ENCODE measurements at regions not wholly inside any gene's neighbourhood (a gene's known extent, or its start where the extent isn't known, plus 50 kb on each side); places are given as distances from the start of the nearest gene placed in this dataset.
A peak's percentile ranks its signal among the peaks of the same experiment; 100 is the strongest.

DNA sequence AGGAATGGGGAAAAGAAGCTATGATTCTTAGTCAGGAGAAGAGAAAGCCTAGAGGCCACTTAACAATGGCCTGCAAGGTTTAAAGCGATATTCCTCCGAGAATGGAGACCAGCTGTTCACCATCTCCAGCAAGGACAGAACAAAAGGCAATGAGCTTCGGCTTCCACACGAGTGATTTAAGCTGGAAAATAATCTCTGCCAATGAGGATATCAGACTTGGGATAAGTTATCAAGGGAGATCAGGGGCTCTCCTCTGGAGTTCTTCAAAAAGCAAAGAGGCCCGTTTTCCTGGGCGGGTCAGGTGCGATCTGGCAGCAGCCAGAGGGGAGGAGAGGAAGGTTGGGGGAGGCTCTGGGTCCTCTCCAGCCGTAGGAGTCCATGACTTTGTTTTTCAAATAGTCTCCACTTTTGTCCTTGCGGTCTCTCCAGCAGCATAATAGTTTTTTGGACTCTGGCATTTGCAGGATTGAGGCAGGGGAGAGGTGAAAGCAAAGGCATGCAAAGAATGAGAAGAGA lies 211.3 kb downstream of the SKIDA1 start:
- Mint-ChIP-seq H3K4me1 (ENCODE audit: low read depth) (peaks cover 46% of the 10 kb centered on the region), H3K36me3 (ENCODE audit: low read depth) (no peaks in the 10 kb centered on the region), H3K27me3 (ENCODE audit: insufficient read depth) (peaks cover 4% of the 10 kb centered on the region), H3K9me3 (no peaks in the 10 kb centered on the region), H3K27ac (peak overlapping the region; percentile 83), H3K4me3 (peak overlapping the region; percentile 13)
- no peak for DNase-seq
- TF ChIP-seq, protein P1, sequence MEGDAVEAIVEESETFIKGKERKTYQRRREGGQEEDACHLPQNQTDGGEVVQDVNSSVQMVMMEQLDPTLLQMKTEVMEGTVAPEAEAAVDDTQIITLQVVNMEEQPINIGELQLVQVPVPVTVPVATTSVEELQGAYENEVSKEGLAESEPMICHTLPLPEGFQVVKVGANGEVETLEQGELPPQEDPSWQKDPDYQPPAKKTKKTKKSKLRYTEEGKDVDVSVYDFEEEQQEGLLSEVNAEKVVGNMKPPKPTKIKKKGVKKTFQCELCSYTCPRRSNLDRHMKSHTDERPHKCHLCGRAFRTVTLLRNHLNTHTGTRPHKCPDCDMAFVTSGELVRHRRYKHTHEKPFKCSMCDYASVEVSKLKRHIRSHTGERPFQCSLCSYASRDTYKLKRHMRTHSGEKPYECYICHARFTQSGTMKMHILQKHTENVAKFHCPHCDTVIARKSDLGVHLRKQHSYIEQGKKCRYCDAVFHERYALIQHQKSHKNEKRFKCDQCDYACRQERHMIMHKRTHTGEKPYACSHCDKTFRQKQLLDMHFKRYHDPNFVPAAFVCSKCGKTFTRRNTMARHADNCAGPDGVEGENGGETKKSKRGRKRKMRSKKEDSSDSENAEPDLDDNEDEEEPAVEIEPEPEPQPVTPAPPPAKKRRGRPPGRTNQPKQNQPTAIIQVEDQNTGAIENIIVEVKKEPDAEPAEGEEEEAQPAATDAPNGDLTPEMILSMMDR (IDR thresholded peaks at IDR 0.05), result no peak

GRCh38 chr10:21313691-21314090 lies 211.8 kb downstream of the SKIDA1 start:
- no peaks in the 10 kb centered on the region for H3K36me3 Mint-ChIP-seq (ENCODE audit: low read depth)
- peaks cover 41% of the 10 kb centered on the region for H3K4me1 Mint-ChIP-seq (ENCODE audit: low read depth)
- no peak overlapping the region for H3K4me3 Mint-ChIP-seq
- TF ChIP-seq, protein P1 (IDR thresholded peaks at IDR 0.05), result no peak
- no peak for DNase-seq
- H3K27ac Mint-ChIP-seq, result no peak overlapping the region
- no peaks in the 10 kb centered on the region for H3K9me3 Mint-ChIP-seq
- H3K27me3 Mint-ChIP-seq (ENCODE audit: insufficient read depth), result peaks cover 2% of the 10 kb centered on the region

DNA sequence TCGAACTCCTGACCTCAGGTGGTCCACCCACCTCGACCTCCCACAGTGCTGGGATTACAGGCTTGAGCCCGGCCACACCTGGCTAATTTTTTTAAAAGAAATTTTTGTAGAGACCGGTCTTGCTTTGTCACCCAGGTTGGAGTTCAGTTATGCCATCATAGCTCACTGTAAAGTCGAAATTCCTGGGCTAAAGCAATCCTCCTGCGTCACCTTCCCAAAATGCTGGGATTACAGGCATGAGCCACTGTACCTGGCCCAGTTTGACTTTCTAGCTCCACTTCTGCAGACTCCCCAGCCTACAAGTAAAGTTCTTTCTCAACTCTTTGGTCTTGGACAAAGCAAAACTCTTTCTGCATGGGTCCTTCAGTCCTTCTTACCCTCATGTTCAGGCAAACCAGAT lies 214.1 kb downstream of the SKIDA1 start:
- Mint-ChIP-seq H3K9me3 (no peaks in the 10 kb centered on the region), H3K27ac (no peak overlapping the region), H3K4me1 (ENCODE audit: low read depth) (peaks cover 27% of the 10 kb centered on the region), H3K4me3 (no peak overlapping the region), H3K36me3 (ENCODE audit: low read depth) (no peaks in the 10 kb centered on the region), H3K27me3 (ENCODE audit: insufficient read depth) (peaks cover 2% of the 10 kb centered on the region)
- no peak for DNase-seq
- TF ChIP-seq, protein P1 (IDR thresholded peaks at IDR 0.05), result no peak

- Mint-ChIP-seq H3K27ac (no peak overlapping the region), H3K27me3 (ENCODE audit: insufficient read depth) (peaks cover 2% of the 10 kb centered on the region), H3K4me3 (no peak overlapping the region), H3K36me3 (ENCODE audit: low read depth) (no peaks in the 10 kb centered on the region), H3K9me3 (no peaks in the 10 kb centered on the region), H3K4me1 (ENCODE audit: low read depth) (peaks cover 8% of the 10 kb centered on the region)
- TF ChIP-seq, protein P1 (IDR thresholded peaks at IDR 0.05), result 0 out of 2 replicates have a peak, but pooled peaks have one; percentile 11
- no peak for DNase-seq
Measured at GRCh38 chr10:21309427-21309826, 216.1 kb downstream of the SKIDA1 start.

GRCh38 chr10:21308946-21309345 lies 216.5 kb downstream of the SKIDA1 start:
- Mint-ChIP-seq H3K4me1 (ENCODE audit: low read depth) (peaks cover 8% of the 10 kb centered on the region), H3K27me3 (ENCODE audit: insufficient read depth) (peaks cover 2% of the 10 kb centered on the region), H3K27ac (no peak overlapping the region), H3K36me3 (ENCODE audit: low read depth) (no peaks in the 10 kb centered on the region), H3K9me3 (no peaks in the 10 kb centered on the region), H3K4me3 (no peak overlapping the region)
- DNase-seq, result no peak
- TF ChIP-seq, protein P1 (IDR thresholded peaks at IDR 0.05), result no peak

DNA sequence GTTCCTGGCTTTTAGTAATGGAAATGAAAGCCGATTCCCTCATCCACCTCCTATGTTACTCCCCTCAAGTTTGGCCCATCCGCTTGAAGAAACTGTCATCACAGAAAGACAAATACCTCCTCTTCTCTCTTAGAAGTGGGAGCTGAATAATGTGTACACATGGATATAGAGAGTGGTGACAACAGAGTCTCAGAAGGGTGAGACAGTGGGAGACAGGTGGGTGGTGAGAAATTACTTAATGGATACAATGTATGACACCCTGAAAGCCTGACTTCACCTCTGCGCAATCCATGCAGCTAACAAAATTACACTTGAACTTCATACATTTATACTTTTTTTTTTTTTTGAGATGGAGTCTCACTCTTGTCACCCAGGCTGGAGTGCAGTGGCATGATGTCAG lies 217.5 kb downstream of the SKIDA1 start:
- Mint-ChIP-seq H3K9me3 (no peaks in the 10 kb centered on the region), H3K27me3 (ENCODE audit: insufficient read depth) (peaks cover 2% of the 10 kb centered on the region), H3K4me1 (ENCODE audit: low read depth) (peaks cover 7% of the 10 kb centered on the region), H3K27ac (no peak overlapping the region), H3K4me3 (no peak overlapping the region), H3K36me3 (ENCODE audit: low read depth) (no peaks in the 10 kb centered on the region)
- DNase-seq, result no peak
- TF ChIP-seq, protein P1 (IDR thresholded peaks at IDR 0.05), result no peak

Data from HFFc6 (cell line).